ENCODE measurements at regions not wholly inside any gene's neighbourhood (a gene's known extent, or its start where the extent isn't known, plus 50 kb on each side); places are given as distances from the start of the nearest gene placed in this dataset.

DNA sequence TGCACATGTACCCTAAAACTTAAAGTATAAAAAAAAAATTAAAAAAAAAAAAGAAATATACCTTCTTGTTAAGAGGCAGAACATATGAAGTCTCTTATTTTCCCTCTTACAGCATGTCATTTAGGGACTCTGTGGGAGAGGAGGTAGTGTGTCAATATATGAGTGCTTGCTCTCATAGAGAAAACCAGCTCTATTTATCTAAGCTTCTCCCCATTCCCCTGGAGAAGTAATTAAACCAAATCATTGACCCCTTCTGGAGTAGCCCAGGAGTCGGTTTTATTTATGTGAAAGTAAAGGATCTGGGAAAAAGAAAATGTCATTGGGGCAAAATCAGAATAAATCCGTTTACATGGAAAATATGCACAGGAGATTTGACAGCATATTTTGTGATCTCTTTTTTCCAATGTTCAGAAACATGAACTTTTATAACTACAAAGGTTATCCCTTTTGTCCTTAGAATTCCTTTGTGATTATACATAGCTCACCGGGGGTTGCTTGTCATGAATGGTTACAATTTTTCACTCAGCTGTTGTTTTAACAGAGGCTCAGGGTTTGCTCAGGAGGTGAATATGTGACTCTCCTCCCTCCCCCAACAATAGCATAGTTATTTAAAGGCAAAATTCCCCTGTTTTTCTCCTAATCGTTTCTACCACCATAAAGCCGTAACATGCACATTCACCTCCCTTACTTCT is 114.5 kb upstream of the C1orf21 start:
- no peak for ATAC-seq
- TF ChIP-seq, protein P1, sequence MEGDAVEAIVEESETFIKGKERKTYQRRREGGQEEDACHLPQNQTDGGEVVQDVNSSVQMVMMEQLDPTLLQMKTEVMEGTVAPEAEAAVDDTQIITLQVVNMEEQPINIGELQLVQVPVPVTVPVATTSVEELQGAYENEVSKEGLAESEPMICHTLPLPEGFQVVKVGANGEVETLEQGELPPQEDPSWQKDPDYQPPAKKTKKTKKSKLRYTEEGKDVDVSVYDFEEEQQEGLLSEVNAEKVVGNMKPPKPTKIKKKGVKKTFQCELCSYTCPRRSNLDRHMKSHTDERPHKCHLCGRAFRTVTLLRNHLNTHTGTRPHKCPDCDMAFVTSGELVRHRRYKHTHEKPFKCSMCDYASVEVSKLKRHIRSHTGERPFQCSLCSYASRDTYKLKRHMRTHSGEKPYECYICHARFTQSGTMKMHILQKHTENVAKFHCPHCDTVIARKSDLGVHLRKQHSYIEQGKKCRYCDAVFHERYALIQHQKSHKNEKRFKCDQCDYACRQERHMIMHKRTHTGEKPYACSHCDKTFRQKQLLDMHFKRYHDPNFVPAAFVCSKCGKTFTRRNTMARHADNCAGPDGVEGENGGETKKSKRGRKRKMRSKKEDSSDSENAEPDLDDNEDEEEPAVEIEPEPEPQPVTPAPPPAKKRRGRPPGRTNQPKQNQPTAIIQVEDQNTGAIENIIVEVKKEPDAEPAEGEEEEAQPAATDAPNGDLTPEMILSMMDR (IDR thresholded peaks at IDR 0.05) = no peak
- no peaks in the 10 kb centered on the region for H3K27me3 ChIP-seq
- no peaks in the 10 kb centered on the region for H3K4me1 ChIP-seq
- H3K27ac ChIP-seq = no peak overlapping the region
- H3K36me3 ChIP-seq = no peaks in the 10 kb centered on the region
- H3K9me3 ChIP-seq = no peaks in the 10 kb centered on the region
- intact Hi-C loops (cut with DNase I) = no loop called here
- DNase-seq = no peak
- no peak overlapping the region for H3K4me3 ChIP-seq

DNA sequence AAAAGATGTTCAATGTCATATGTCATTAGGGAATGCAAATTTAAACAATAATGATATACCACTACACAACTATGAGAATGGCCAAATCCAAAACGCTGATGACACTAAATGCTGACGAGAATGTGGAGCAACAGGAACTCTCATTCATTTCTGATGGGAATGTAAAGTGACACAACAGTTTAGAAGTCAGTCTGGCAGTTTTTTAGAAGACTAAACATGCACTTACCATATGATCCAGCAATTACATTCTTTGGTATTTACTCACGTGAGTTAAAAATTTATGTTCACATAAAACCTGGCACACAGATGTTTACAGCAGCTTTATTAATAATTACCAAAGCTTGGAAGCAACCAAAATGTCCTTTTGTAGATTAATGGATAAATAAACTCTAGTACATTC is 110.4 kb upstream of the C1orf21 start:
- no peak for DNase-seq
- Histone ChIP-seq H3K36me3 (no peaks in the 10 kb centered on the region), H3K27ac (no peak overlapping the region), H3K9me3 (no peaks in the 10 kb centered on the region), H3K4me1 (no peaks in the 10 kb centered on the region), H3K27me3 (no peaks in the 10 kb centered on the region), H3K4me3 (no peak overlapping the region)
- ATAC-seq = no peak
- TF ChIP-seq, protein P1 (IDR thresholded peaks at IDR 0.05) = no peak
- intact Hi-C loops (cut with DNase I) = no loop called here

DNA sequence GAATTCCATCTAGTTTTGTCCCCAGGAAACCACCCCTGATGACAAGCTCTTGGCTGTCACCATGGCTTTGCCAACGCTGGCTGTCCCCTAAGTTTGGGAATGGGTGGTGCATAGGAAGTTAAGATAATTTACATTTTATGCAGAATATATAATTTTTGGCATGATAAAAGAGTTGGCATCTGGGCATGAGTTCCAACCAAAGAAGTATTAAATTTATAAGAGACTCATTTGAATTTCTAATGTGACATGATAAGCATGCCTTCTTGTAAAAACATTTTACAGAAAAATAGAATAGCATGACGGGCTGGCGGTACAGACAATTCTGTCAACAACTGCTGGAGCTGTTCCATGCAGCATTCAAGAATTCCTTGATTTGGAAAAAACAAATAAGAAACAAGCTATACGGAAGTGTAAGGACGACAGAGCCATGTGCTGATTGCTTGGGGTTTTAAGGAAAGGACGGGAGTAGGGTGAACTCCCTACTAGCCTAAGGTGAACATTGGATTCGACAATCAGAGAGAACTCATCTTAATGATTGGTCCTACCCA is 106.8 kb upstream of the C1orf21 start:
- Histone ChIP-seq H3K9me3 (no peaks in the 10 kb centered on the region), H3K4me1 (peaks cover 5% of the 10 kb centered on the region), H3K4me3 (no peak overlapping the region), H3K27me3 (no peaks in the 10 kb centered on the region), H3K27ac (no peak overlapping the region), H3K36me3 (no peaks in the 10 kb centered on the region)
- no peak for DNase-seq
- TF ChIP-seq, protein P1 (IDR thresholded peaks at IDR 0.05) = no peak
- intact Hi-C loops (cut with DNase I) = no loop called here
- ATAC-seq = no peak

DNA sequence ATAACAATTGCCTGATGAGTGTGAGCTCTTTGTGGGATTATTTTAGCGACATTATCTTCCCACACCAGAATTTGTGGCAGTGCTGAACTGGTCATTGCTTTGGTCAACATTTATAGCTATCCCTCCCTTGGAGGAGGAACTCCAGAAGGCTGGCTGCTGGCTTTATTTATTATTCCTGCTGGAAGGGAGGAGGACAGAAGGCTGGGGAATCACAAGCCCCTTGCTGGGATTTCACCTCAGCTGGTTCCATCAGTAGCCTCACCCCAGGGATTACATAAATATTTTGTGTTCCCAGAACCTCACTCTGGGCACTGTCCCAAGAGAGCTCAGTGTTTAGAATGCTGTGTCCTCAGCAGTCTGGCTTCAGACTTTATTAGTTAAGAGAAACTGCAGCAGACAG is 102.8 kb upstream of the C1orf21 start:
- intact Hi-C loops (cut with DNase I) = no loop called here
- no peak for DNase-seq
- H3K4me3 ChIP-seq = no peak overlapping the region
- peak overlapping the region; percentile 42 for H3K27ac ChIP-seq
- no peaks in the 10 kb centered on the region for H3K36me3 ChIP-seq
- H3K9me3 ChIP-seq = no peaks in the 10 kb centered on the region
- peak; percentile 55 for ATAC-seq
- TF ChIP-seq, protein P1 (IDR thresholded peaks at IDR 0.05) = no peak
- peaks cover 5% of the 10 kb centered on the region for H3K4me1 ChIP-seq
- H3K27me3 ChIP-seq = no peaks in the 10 kb centered on the region

DNA sequence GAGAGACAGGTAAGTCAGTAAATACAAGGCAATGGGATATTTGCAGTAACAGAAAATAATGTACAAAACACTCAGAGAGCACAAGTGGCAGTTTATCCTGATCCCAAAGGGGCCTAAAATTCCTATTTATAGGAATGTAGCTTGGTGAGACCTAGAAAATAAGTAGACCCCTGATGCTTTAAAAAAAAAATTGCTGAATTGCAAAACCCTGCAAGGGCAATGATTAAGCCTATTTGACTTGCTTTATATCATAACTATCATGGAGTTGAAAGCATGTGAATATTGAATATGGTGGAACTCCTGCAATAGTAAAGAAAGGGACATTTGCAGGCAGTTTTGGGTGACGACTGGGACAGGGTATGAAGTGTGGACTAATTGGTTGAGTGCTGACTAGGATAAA is 101.9 kb upstream of the C1orf21 start:
- no peak for ATAC-seq
- TF ChIP-seq, protein P1 (IDR thresholded peaks at IDR 0.05) = no peak
- intact Hi-C loops (cut with DNase I) = no loop called here

More for the DNA sequence above, 101.9 kb upstream of the C1orf21 start:
- H3K9me3 ChIP-seq = no peaks in the 10 kb centered on the region
- no peaks in the 10 kb centered on the region for H3K36me3 ChIP-seq
- H3K27me3 ChIP-seq = no peaks in the 10 kb centered on the region
- no peak overlapping the region for H3K27ac ChIP-seq
- H3K4me1 ChIP-seq = peaks cover 5% of the 10 kb centered on the region
- DNase-seq = no peak
- H3K4me3 ChIP-seq = no peak overlapping the region

Data from upper lobe of right lung (tissue), 1 donor.